Left renal cortex interstitium (tissue), 4 donors: ENCODE measurements at regions not wholly inside any gene's neighbourhood (a gene's known extent, or its start where the extent isn't known, plus 50 kb on each side); places are given as distances from the start of the nearest gene placed in this dataset.

Experiments used
- DNase-seq, 4 donors: peaks; one replicate each; pipeline ENCODE4 v3.0.0-alpha.2; 2013; ENCODE audit warnings: low read depth in 4 of 4, low spot score in 2 of 4, missing footprints in 1 of 4

GRCh38 chr4:132245319-132245718, 903.8 kb upstream of the PCDH10 start:
- DNase-seq = no peak

DNA sequence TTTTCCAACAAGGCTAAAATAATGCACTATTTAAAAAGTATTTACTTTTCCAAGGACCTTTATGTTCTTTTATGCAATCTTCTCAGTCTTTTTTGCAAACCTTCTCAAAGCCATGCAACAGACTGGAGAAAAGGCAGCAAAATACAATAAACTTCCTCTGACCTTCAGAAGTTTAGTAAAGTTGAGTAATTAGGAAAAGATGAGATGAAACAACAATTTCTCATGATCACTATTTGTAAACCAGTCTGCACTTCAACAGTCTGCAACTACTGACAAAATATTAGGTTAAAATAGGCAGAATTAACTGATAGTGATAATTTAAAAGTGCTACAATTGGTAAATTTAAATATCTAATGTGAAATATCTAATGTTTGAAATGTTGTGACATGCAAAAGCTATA, 884.9 kb upstream of the PCDH10 start:
- no peak for DNase-seq

- DNase-seq = no peak
Observed at GRCh38 chr4:132266374-132266773, 882.7 kb upstream of the PCDH10 start.

- no peak for DNase-seq
Observed at GRCh38 chr4:132267321-132267720, 881.8 kb upstream of the PCDH10 start.

- DNase-seq = no peak
Observed at GRCh38 chr4:132269303-132269990, 879.6 kb upstream of the PCDH10 start.

DNA sequence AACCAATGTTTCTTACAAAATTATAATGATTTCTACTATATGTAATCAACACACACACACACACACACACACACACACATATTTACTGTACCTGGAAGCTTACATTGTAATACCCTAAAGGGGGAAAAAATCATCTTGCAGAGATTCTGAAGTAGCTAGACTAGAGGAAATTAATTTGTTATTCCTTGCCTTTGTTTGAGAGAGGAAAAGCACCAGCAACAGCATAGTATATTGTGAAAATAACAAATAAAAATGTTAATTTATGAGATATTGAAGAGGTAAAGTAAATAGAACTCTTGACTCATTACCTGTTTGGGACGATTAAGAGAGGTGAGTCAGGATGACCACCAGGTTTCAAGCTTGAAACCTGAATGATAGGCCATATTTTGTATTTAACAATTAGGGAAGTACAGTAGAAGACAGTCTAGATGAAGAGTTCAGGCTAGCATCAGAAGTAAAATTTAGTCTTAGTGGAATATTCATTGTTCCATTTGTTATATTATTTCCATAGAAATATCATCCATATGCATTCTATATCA, 873.4 kb upstream of the PCDH10 start:
- DNase-seq = no peak

DNA sequence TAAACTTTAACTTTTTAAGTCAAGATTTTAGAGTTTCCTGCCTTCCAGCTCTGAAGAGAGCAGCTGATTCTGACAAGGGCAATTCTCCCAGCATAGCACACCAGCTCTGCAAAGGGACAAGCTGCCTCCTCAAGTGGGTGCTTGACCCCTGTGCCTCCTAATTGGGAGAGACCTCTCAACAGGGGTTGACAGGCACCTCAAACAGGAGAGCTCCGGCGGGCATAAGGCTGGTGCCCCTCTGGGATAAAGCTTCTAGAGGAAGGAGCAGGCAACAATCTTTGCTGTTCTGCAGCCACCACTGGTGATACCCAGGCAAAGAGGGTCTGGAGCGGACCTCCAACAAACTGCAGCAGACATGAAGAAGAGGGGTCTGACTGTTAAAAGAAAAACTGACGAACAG, 872.9 kb upstream of the PCDH10 start:
- DNase-seq = no peak

DNA sequence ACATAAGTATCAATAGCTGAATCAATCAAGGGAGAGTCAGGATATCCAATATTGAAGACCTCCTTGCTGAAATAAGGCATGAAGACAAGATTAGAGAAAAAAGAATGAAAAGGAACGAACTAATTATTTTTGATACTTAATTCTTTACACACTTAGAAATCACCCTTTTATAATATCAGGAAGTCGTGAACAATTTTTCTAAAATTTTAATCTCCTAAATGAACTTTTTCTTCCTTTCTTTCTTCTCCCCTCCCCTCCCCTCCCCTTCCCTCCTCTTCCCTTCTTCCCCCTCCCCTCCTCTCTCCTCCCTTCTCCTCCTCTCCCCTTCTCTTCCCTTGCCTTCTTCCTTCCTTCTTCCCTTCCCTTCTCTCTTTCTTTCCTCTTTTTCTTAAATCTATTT, 872.1 kb upstream of the PCDH10 start:
- no peak for DNase-seq

- no peak for DNase-seq
Observed at GRCh38 chr4:132281733-132282132, 867.4 kb upstream of the PCDH10 start.

DNA sequence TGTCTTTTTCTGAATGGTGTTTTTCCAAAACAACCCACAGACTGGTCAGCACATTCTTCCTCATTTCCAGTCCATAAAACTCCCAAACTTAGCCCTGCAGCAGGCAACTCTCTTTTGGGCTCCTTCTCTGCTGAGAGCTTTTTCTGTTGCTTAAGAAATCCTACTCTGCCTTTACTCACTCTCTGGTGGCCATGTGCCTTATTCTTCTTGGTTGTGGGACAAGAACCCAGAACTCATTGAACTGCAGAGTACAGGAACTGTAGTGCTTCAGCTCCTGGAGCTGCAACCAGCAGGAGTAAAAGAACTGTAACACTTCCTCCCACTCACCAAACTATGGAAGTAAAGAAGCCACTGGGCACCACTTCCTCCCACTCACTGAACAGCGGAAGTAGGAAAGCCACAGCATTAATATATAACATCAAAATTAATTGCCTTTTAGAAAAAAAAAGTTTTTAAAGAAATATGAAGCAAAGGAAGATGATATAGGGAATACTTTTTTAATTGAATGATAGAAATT, 864.1 kb upstream of the PCDH10 start:
- DNase-seq = no peak

GRCh38 chr4:132297346-132297745, 851.7 kb upstream of the PCDH10 start:
- no peak for DNase-seq

DNA sequence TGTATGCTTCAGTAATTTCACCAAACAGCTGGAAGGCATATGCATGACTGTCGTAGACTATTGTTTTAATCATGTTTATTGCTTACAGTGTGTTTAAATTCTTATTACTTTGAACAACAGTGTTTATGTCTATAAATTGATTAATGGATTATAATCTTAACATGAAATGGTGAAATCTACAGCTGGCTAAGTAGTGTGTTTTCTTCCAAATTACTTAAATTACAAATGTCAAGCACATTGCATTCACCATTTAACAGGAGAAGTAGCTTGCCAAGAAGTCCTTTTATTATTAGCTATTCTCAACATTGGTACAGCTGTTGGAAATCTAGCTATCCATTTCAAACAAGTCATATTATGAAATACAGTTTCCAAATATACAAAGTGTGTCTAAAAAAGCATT, 849.3 kb upstream of the PCDH10 start:
- no peak for DNase-seq

- no peak for DNase-seq
Observed at GRCh38 chr4:132312521-132312920, 836.6 kb upstream of the PCDH10 start.

DNA sequence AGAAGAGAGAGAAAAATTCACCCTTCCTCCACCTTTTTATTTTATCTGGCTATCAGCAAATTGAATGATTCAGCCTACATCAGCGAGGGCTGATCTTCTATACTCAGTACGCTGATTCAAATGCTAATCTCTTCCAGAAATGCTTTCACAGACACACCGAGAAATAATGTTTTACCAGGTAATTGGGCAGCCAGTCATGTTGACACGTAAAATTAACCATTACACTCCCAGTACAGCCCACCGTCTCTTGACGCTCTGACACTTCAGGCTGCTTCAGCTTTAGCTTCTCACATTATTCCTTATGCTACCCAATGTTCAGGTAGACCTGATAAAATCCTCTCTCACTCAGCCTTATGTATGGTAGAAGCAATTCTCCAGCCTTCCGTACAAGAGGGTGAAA, 835.2 kb upstream of the PCDH10 start:
- DNase-seq = no peak

DNA sequence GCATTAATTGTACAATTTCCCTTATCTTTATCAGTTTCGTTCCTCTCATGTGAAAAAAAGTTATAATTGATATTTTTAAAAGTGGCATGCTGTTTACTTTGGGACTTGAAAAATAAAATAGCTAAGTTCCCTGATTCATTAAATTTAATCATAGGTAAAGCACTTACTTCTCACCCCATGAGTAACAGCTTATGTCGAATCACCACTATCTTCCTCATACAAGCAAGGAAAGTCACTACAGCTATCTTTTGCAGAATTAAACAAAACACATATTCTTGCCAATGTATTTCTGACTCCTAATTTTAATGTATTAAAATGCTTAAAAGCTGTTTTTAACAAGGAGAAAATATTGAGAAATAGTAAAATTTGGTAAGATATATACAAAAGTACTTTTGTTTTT, 832.4 kb upstream of the PCDH10 start:
- no peak for DNase-seq

- DNase-seq = no peak
Observed at GRCh38 chr4:132317923-132318322, 831.2 kb upstream of the PCDH10 start.

GRCh38 chr4:132328761-132329160, 820.3 kb upstream of the PCDH10 start:
- DNase-seq = no peak

GRCh38 chr4:132330994-132331393, 818.1 kb upstream of the PCDH10 start:
- no peak for DNase-seq

DNA sequence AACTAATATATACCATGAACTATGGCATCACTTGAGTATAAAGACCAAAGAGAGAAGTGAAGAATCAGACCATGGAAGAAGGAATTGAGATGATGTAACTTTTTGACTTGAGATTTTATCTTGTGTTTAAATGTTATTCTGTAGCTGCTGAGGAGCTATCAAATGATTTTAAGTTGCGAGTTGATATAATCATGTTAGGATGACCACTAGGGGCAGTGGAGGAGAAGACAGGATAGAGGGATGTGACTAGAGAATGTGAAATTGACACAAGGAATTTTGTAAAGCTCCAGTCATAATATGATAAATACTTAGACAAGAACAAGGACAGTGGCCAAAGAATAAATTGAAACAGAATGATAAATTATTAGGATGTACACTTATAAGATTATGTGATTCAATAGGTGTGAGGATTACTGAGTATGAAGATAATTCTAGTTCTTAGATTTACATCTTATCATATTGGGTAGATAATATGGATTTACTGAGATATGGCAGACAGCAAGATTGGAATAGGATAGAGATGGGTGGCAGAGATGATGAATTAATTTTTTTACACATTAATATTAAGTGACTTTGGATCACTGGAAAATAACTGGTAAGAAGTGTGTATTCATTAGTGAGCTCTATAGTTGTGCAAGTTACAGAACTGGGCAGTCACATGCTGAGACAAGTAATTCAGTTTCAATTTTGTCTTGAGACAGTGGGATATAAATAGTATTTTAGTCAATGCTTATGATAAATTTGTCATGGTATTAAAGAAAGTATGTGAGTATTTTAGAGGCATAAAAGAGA, 816.0 kb upstream of the PCDH10 start:
- no peak for DNase-seq

DNA sequence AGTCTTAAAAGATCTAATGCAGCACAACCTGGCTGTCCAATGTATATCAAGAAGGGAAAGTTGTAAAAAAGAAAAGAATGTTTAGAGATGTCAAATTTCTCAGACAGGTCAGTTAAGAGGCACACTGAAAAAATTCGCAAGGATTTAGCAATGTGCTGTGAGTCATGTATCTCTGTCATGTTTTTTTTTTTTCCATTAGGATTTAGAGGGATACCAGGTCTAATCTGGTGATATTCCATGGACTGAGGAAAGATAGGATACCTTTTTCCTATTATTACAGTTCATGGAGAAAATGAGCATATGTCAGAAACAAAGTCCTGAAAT, 815.4 kb upstream of the PCDH10 start:
- DNase-seq = no peak

- DNase-seq = no peak
Observed at GRCh38 chr4:132334081-132334480, 815.0 kb upstream of the PCDH10 start.
